ENCODE measurements at regions not wholly inside any gene's neighbourhood (a gene's known extent, or its start where the extent isn't known, plus 50 kb on each side); places are given as distances from the start of the nearest gene placed in this dataset.
A peak's percentile ranks its signal among the peaks of the same experiment; 100 is the strongest.

DNA sequence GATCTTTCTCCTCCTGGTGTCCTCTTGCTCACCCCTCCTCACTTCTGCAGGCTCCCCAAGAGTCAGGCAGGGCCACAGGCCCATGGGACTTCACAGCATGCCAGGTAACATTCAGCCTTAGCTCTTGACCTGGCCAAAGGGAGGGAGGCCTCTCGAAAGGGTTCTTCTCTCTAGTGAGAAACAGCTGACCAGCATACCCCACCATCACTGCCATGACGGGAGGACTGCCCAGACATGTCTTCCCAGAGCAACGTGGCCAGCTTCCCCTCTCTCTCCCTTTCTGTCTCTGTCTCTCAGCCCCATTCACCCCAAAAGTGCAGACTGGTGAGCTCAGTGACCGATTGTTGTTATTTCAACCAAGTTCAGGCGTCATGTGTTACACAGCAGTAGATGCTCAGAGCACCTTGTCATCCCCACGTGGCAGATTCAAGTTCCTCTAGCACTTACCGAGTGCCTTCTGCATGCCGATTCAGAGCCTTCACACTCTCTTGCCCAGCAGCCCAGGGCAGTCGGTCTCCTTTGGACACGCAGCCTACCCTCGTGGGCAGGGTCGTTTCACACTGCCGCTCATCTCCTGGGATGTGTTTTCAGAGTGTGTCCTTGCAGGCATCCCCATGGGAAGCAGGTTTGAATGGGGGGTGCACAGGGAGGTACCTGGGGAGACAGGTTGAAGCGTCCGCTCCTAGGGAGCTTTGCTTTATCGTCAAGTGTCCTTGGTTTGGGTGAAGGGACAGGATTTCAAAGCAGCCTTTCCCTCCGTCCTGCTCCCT, 259.9 kb downstream of the NDUFA10 start:
- TF ChIP-seq, protein P1, sequence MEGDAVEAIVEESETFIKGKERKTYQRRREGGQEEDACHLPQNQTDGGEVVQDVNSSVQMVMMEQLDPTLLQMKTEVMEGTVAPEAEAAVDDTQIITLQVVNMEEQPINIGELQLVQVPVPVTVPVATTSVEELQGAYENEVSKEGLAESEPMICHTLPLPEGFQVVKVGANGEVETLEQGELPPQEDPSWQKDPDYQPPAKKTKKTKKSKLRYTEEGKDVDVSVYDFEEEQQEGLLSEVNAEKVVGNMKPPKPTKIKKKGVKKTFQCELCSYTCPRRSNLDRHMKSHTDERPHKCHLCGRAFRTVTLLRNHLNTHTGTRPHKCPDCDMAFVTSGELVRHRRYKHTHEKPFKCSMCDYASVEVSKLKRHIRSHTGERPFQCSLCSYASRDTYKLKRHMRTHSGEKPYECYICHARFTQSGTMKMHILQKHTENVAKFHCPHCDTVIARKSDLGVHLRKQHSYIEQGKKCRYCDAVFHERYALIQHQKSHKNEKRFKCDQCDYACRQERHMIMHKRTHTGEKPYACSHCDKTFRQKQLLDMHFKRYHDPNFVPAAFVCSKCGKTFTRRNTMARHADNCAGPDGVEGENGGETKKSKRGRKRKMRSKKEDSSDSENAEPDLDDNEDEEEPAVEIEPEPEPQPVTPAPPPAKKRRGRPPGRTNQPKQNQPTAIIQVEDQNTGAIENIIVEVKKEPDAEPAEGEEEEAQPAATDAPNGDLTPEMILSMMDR (IDR thresholded peaks at IDR 0.05) = no peak
- Mint-ChIP-seq H3K27ac (no peak overlapping the region), H3K27me3 (ENCODE audit: low read depth in 3 of 3) (peaks cover 5 to 25% (median 7%) of the 10 kb centered on the region in 3 donors), H3K4me1 (no peaks in the 10 kb centered on the region), H3K9me3 (peaks cover 8 to 20% (median 10%) of the 10 kb centered on the region in 7 donors), H3K36me3 (no peaks in the 10 kb centered on the region), H3K4me3 (no peak overlapping the region)
- H3K4me2 ChIP-seq (replicated peaks; ENCODE audit: extremely low read depth, low read length, poor library complexity, severe bottlenecking) = no peak overlapping the region
- no peak for DNase-seq
- no peak overlapping the region for H3K27ac ChIP-seq (ENCODE audit: low read depth in 1 of 2, low read length in 2 of 2)
- H3K27me3 ChIP-seq (ENCODE audit: control insufficient read depth in 2 of 2, insufficient read depth in 2 of 2, low read length in 2 of 2) = peaks cover 0 to 2% of the 10 kb centered on the region in 2 donors
- intact Hi-C loops (cut with micrococcal nuclease) = no loop called here
- H3K9me3 ChIP-seq (replicated peaks in 1 of 2; ENCODE audit: control insufficient read depth in 1 of 2, insufficient read depth in 1 of 2, low read length in 2 of 2) = peaks cover 8 to 19% of the 10 kb centered on the region in 2 donors
- no peaks in the 10 kb centered on the region for H3K79me2 ChIP-seq (ENCODE audit: insufficient read depth, low read length)
- no peaks in the 10 kb centered on the region for H4K20me1 ChIP-seq (ENCODE audit: insufficient read depth, low read length)
- WGBS (ENCODE audit: insufficient coverage) = 98% methylated on average over 16 of the region's 17 CpGs
- no peak overlapping the region for H3K9ac ChIP-seq (ENCODE audit: insufficient read depth, low read length, poor library complexity, severe bottlenecking)
- no peaks in the 10 kb centered on the region for H3K4me1 ChIP-seq (ENCODE audit: control insufficient read depth in 1 of 2, insufficient read depth in 2 of 2, low read length in 2 of 2)
- H2AFZ ChIP-seq (ENCODE audit: insufficient read depth, low read depth, low read length, poor library complexity, severe bottlenecking) = no peak overlapping the region
- no peaks in the 10 kb centered on the region for H3K36me3 ChIP-seq (replicated peaks in 1 of 2; ENCODE audit: control insufficient read depth in 1 of 2, insufficient read depth in 2 of 2, low read length in 2 of 2)
- no peak overlapping the region for H3K4me3 ChIP-seq (replicated peaks in 1 of 3; ENCODE audit: low read depth in 2 of 3, low read length in 3 of 3)

DNA sequence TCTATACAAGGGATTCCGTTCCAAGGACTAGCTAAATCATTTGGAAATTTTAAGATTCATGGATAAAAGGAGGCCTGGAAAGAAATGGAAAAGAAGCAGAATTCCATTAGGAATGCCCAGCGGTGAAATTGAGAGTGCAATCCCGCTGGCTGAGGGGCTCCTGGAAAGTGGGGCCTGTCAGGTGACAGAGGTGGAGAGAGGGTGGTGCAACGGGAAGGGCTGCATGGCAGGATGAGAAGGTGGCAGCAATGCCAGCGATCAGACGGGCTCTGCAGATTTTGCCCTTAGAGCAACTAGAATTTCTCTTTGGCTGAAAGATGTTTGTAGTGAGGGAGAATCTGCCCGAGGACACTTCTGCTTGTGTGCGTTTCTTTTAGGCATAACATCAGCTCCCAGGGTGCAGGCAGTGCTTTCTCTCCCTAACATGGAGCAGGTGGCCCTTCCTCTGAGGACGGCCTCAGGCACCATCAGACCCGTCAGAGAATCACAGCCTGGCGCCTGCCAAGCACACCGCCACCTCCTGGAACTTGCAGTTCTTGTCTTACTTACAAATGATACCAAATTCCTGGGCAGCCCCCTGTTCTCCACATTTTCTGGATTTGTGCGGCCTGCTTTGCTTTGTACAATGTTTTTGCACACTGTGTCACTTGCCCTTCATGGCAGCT, 261.6 kb downstream of the NDUFA10 start:
- H3K27me3 Mint-ChIP-seq (ENCODE audit: low read depth in 3 of 3) = peaks cover 0 to 16% (median 4%) of the 10 kb centered on the region in 3 donors
- no peaks in the 10 kb centered on the region for H3K4me1 Mint-ChIP-seq
- H3K36me3 Mint-ChIP-seq = no peaks in the 10 kb centered on the region
- Histone ChIP-seq H3K27ac (ENCODE audit: low read depth in 1 of 2, low read length in 2 of 2) (no peak overlapping the region), H3K36me3 (replicated peaks in 1 of 2; ENCODE audit: control insufficient read depth in 1 of 2, insufficient read depth in 2 of 2, low read length in 2 of 2) (no peaks in the 10 kb centered on the region), H4K20me1 (ENCODE audit: insufficient read depth, low read length) (no peaks in the 10 kb centered on the region), H2AFZ (ENCODE audit: insufficient read depth, low read depth, low read length, poor library complexity, severe bottlenecking) (no peak overlapping the region), H3K79me2 (ENCODE audit: insufficient read depth, low read length) (no peaks in the 10 kb centered on the region), H3K27me3 (ENCODE audit: control insufficient read depth in 2 of 2, insufficient read depth in 2 of 2, low read length in 2 of 2) (peaks cover 0 to 2% of the 10 kb centered on the region in 2 donors), H3K9me3 (replicated peaks in 1 of 2; ENCODE audit: control insufficient read depth in 1 of 2, insufficient read depth in 1 of 2, low read length in 2 of 2) (peaks cover 12 to 22% of the 10 kb centered on the region in 2 donors), H3K4me1 (ENCODE audit: control insufficient read depth in 1 of 2, insufficient read depth in 2 of 2, low read length in 2 of 2) (no peaks in the 10 kb centered on the region), H3K4me2 (replicated peaks; ENCODE audit: extremely low read depth, low read length, poor library complexity, severe bottlenecking) (no peak overlapping the region), H3K4me3 (replicated peaks in 1 of 3; ENCODE audit: low read depth in 2 of 3, low read length in 3 of 3) (no peak overlapping the region), H3K9ac (ENCODE audit: insufficient read depth, low read length, poor library complexity, severe bottlenecking) (no peak overlapping the region)
- no peak for DNase-seq
- peak overlapping the region in 1 of 7 donors; percentile 33 for H3K27ac Mint-ChIP-seq
- intact Hi-C loops (cut with micrococcal nuclease) = no loop called here
- WGBS (ENCODE audit: insufficient coverage) = 95% methylated on average over 10 of the region's 13 CpGs
- TF ChIP-seq, protein P1 (IDR thresholded peaks at IDR 0.05) = no peak
- H3K9me3 Mint-ChIP-seq = peaks cover 10 to 22% (median 15%) of the 10 kb centered on the region in 7 donors
- H3K4me3 Mint-ChIP-seq = no peak overlapping the region
